ENCODE measurements at regions not wholly inside any gene's neighbourhood (a gene's known extent, or its start where the extent isn't known, plus 50 kb on each side); places are given as distances from the start of the nearest gene placed in this dataset.

DNA sequence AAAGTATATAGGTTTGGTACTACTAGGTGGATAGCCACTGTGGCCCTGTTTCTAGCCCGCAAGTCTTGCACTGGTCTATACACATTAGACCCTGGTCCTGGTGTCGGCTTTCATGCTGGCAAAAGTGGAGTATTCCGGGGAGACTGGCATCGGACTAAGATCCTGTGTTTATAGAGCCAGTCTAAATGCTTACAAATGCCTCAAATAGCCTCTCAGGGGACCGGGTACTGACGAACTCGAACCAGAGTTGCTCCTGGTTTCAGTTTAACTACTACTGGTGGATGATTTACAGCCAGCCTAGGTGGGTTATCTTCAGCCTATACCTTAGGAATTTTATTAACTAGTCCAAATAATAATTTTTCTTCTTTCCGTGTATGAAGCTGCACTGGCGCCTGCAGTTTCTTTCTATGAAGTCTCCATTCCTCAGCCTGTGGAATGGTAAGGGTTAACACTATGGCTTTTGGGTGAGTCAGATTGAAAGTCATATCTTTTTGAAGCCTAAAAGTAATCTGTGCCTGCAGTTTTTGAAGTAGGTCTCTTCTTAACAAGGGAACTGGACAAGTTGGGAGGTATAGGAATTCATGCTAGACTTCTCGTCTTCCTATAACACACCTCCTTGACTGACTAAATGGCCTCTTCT is 51.3 kb downstream of the OR10H4 start:
- Histone ChIP-seq H3K36me3 (ENCODE audit: control insufficient read depth, insufficient read depth, low read length) (no peaks in the 10 kb centered on the region), H3K4me3 (ENCODE audit: low read depth, low read length) (no peak overlapping the region), H3K27me3 (ENCODE audit: control insufficient read depth, insufficient read depth, low read length) (no peaks in the 10 kb centered on the region)
- TF ChIP-seq, protein P1, sequence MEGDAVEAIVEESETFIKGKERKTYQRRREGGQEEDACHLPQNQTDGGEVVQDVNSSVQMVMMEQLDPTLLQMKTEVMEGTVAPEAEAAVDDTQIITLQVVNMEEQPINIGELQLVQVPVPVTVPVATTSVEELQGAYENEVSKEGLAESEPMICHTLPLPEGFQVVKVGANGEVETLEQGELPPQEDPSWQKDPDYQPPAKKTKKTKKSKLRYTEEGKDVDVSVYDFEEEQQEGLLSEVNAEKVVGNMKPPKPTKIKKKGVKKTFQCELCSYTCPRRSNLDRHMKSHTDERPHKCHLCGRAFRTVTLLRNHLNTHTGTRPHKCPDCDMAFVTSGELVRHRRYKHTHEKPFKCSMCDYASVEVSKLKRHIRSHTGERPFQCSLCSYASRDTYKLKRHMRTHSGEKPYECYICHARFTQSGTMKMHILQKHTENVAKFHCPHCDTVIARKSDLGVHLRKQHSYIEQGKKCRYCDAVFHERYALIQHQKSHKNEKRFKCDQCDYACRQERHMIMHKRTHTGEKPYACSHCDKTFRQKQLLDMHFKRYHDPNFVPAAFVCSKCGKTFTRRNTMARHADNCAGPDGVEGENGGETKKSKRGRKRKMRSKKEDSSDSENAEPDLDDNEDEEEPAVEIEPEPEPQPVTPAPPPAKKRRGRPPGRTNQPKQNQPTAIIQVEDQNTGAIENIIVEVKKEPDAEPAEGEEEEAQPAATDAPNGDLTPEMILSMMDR (IDR thresholded peaks at IDR 0.05; ENCODE audit: insufficient read depth, low read length, poor library complexity, severe bottlenecking): no peak
- DNase-seq (ENCODE audit: low read depth): no peak

DNA sequence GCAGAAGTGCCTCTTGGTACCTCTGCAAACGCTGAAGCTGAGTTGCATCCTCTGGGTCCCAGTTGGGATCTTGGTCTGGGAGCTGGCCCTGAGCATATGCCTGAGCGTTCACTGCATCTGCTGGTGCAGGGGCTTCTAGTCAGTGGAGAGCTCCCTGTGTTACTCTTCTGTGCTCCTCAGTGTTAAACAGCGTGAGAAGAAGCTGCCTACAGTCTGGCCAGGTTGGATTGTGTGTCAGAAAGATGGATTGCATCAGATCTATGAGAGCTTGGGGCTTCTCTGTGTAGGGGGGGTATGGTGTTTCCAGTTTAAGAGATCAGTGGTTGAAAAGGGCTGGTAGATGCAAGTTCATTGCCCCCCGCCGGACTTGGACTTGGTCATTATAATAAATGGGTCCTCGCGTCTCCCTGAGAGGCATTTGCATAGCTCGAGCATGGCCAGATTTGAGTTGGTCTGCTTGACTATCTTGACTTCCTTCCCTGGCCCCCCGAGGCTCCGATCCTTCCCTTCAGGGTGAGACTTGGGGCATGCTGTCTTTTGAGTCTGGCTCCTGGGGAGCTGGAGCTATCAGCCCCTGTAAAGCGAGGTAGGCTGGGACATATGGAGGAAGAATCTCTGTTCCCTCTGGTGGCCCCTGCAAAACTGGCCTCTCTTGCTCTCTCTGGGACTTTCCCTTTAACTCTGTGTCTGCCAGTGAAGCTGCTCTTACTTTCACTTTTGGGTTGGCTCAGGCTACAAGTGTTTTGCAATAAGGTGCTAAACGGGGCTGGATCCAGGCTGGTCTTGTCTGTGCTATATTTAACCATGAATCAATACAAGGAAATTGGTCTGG is 52.9 kb downstream of the OR10H4 start:
- TF ChIP-seq, protein P1 (IDR thresholded peaks at IDR 0.05; ENCODE audit: insufficient read depth, low read length, poor library complexity, severe bottlenecking): no peak
- DNase-seq (ENCODE audit: low read depth): peak; percentile 5

DNA sequence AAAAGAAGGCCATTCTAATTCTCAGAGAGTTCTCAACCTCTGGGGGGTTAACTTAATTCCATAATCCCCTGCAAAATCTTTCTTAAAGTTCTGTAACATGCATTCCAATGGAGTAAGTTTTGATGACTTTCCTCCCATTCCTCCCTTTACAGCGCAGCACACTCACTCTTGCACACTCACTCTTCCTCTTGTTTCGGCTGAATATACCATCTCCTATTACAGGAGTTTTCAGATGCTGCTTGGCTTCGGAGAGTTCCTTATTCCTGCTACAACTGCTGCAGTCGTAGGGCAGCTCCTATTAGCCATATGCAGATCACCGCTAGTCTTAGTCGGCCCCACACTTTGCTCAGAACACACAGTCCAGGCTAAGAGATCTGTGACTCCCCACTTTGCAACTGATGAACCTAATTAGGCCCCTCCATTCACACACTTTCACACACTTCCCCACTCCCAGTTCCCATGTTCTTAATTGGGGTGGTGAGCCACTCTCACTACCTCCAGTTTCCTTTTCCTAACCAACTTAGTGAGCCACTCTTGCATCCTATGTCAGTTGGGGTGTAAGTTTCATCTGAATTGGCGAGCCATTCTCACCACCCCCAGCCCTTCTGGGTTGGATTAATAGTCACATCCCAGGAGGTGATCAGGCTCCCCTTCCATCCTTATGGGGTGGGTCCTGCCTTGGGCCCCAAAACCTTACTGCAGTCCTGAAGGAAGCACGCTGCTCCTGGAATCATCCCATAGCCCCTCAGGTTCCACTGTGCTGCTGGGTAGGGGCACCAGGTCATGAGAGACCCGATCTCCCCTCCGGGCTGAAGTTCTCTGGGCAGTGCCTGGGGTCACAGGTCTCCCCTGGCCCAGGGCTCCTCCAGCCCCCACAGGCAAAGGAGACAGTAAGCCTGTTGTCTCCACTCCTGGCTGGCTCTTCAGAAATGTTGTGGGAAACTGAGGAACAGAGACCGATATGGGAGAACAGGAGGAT is 53.9 kb downstream of the OR10H4 start:
- no peaks in the 10 kb centered on the region for H3K27me3 ChIP-seq (ENCODE audit: control insufficient read depth, insufficient read depth, low read length)
- no peak for DNase-seq (ENCODE audit: low read depth)
- no peak overlapping the region for H3K4me3 ChIP-seq (ENCODE audit: low read depth, low read length)
- TF ChIP-seq, protein P1 (IDR thresholded peaks at IDR 0.05; ENCODE audit: insufficient read depth, low read length, poor library complexity, severe bottlenecking): no peak
- no peaks in the 10 kb centered on the region for H3K36me3 ChIP-seq (ENCODE audit: control insufficient read depth, insufficient read depth, low read length)

More for the DNA sequence above, 52.9 kb downstream of the OR10H4 start:
- Histone ChIP-seq H3K36me3 (ENCODE audit: control insufficient read depth, insufficient read depth, low read length) (no peaks in the 10 kb centered on the region), H3K4me3 (ENCODE audit: low read depth, low read length) (no peak overlapping the region), H3K27me3 (ENCODE audit: control insufficient read depth, insufficient read depth, low read length) (no peaks in the 10 kb centered on the region)

DNA sequence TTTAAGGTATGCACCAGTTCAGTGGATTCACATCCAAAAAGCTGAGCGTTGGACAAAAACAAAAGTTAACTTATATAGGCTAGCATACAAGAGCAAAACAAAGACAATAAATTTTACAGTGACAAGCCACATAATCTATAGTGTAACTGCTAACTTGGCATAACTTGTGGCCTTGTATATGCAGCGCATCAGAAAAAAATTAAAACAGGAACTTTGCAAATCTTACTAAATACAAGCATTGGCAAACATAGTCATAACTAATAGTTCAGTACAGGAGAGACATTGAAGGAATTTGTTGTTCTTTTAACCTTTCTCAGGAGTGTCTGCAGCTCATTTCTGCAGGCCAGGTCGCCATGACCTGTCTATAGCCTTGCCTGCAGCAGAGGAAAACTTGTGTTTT is 54.6 kb downstream of the OR10H4 start:
- H3K27me3 ChIP-seq (ENCODE audit: control insufficient read depth, insufficient read depth, low read length): no peaks in the 10 kb centered on the region
- no peak for DNase-seq (ENCODE audit: low read depth)
- no peaks in the 10 kb centered on the region for H3K36me3 ChIP-seq (ENCODE audit: control insufficient read depth, insufficient read depth, low read length)
- H3K4me3 ChIP-seq (ENCODE audit: low read depth, low read length): no peak overlapping the region
- TF ChIP-seq, protein P1 (IDR thresholded peaks at IDR 0.05; ENCODE audit: insufficient read depth, low read length, poor library complexity, severe bottlenecking): no peak

DNA sequence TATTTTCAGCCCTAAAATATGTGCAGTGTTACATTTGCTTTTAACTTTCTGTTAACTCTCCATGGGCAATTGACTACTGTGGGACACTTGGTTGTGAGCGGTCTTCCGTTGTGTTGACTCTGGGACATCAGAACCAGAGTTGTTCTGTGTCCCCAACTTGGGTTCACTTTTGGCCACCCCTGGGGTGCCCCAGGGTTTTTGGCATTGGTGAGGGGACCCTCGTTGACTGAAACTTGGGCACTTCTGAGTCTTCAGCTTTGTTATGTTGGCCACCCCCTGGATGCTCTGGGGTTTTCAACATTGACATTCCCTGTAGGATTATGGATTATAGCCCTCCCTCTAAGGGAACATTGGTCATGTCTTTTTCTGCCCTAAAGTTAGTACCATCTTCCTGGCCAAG is 57.1 kb downstream of the OR10H4 start:
- no peak for DNase-seq (ENCODE audit: low read depth)
- Histone ChIP-seq H3K27me3 (ENCODE audit: control insufficient read depth, insufficient read depth, low read length) (no peaks in the 10 kb centered on the region), H3K4me3 (ENCODE audit: low read depth, low read length) (no peak overlapping the region), H3K36me3 (ENCODE audit: control insufficient read depth, insufficient read depth, low read length) (no peaks in the 10 kb centered on the region)
- TF ChIP-seq, protein P1 (IDR thresholded peaks at IDR 0.05; ENCODE audit: insufficient read depth, low read length, poor library complexity, severe bottlenecking): no peak

All from kidney epithelial cell (primary cell).